Nephron (organoid): ENCODE measurements at regions not wholly inside any gene's neighbourhood (a gene's known extent, or its start where the extent isn't known, plus 50 kb on each side); places are given as distances from the start of the nearest gene placed in this dataset.

Experiments used
- H3K27ac Mint-ChIP-seq, 3 experiments: 2 replicates each; pipeline ENCODE4 v1.8.0; 2020; ENCODE audit warnings: mixed read lengths in 3 of 3, mild to moderate bottlenecking in 2 of 3, moderate library complexity in 1 of 3
- H3K27me3 Mint-ChIP-seq: 2 replicates; pipeline ENCODE4 v1.8.0; 2021; ENCODE audit warnings: low read depth, mild to moderate bottlenecking, moderate library complexity, mixed read lengths
- H3K36me3 Mint-ChIP-seq: 2 replicates; pipeline ENCODE4 v1.8.0; 2020; ENCODE audit warnings: low read depth, mixed read lengths
- H3K4me1 Mint-ChIP-seq: 2 replicates; pipeline ENCODE4 v1.8.0; 2020; ENCODE audit warnings: mixed read lengths
- H3K4me3 Mint-ChIP-seq, 3 experiments: 2 replicates each; pipeline ENCODE4 v1.8.0; 2020; ENCODE audit warnings: mild to moderate bottlenecking in 3 of 3, mixed read lengths in 3 of 3, moderate library complexity in 2 of 3
- H3K9me3 Mint-ChIP-seq: 2 replicates; pipeline ENCODE4 v1.8.0; 2020; ENCODE audit warnings: mixed read lengths
- CTCF ChIP-seq, 3 experiments: fragments of 200-600 bp; sonication (generic); IDR thresholded peaks; one replicate each; pipeline ENCODE4 v1.5.0; 2021; ENCODE audit warnings: antibody characterized with exemption in 3 of 3; ENCODE audit not compliant: unreplicated experiment in 3 of 3

GRCh38 chr1:114262337-114262736 is 108.7 kb upstream of the SYT6 start:
- H3K4me3 Mint-ChIP-seq = no peak overlapping the region
- peaks cover under 1% of the 10 kb centered on the region for H3K9me3 Mint-ChIP-seq
- H3K4me1 Mint-ChIP-seq = no peaks in the 10 kb centered on the region
- H3K36me3 Mint-ChIP-seq = no peaks in the 10 kb centered on the region
- TF ChIP-seq CTCF (IDR thresholded peaks at IDR 0.05; ENCODE audit: unreplicated experiment in 3 of 3) = no peak
- no peaks in the 10 kb centered on the region for H3K27me3 Mint-ChIP-seq
- no peak overlapping the region for H3K27ac Mint-ChIP-seq

- no peak for TF ChIP-seq CTCF (IDR thresholded peaks at IDR 0.05; ENCODE audit: unreplicated experiment in 3 of 3)
- Mint-ChIP-seq H3K36me3 (no peaks in the 10 kb centered on the region), H3K4me3 (no peak overlapping the region), H3K4me1 (no peaks in the 10 kb centered on the region), H3K27ac (no peak overlapping the region), H3K9me3 (peaks cover 9% of the 10 kb centered on the region), H3K27me3 (no peaks in the 10 kb centered on the region)
Observed at GRCh38 chr1:114260805-114261484, 107.3 kb upstream of the SYT6 start.

GRCh38 chr1:114259511-114260160 is 106.0 kb upstream of the SYT6 start:
- H3K4me3 Mint-ChIP-seq = no peak overlapping the region
- H3K9me3 Mint-ChIP-seq = peaks cover 13% of the 10 kb centered on the region
- no peaks in the 10 kb centered on the region for H3K27me3 Mint-ChIP-seq
- H3K36me3 Mint-ChIP-seq = no peaks in the 10 kb centered on the region
- TF ChIP-seq CTCF (IDR thresholded peaks at IDR 0.05; ENCODE audit: unreplicated experiment in 3 of 3) = no peak
- no peak overlapping the region for H3K27ac Mint-ChIP-seq
- H3K4me1 Mint-ChIP-seq = no peaks in the 10 kb centered on the region

GRCh38 chr1:114258633-114259032 is 105.0 kb upstream of the SYT6 start:
- Mint-ChIP-seq H3K4me3 (no peak overlapping the region), H3K36me3 (no peaks in the 10 kb centered on the region), H3K27ac (no peak overlapping the region), H3K9me3 (peaks cover 19% of the 10 kb centered on the region), H3K27me3 (no peaks in the 10 kb centered on the region), H3K4me1 (no peaks in the 10 kb centered on the region)
- no peak for TF ChIP-seq CTCF (IDR thresholded peaks at IDR 0.05; ENCODE audit: unreplicated experiment in 3 of 3)

GRCh38 chr1:114258074-114258473 is 104.4 kb upstream of the SYT6 start:
- Mint-ChIP-seq H3K27ac (no peak overlapping the region), H3K27me3 (no peaks in the 10 kb centered on the region), H3K4me3 (no peak overlapping the region), H3K9me3 (peaks cover 19% of the 10 kb centered on the region), H3K4me1 (no peaks in the 10 kb centered on the region), H3K36me3 (no peaks in the 10 kb centered on the region)
- TF ChIP-seq CTCF (IDR thresholded peaks at IDR 0.05; ENCODE audit: unreplicated experiment in 3 of 3) = no peak

- Mint-ChIP-seq H3K9me3 (peaks cover 19% of the 10 kb centered on the region), H3K27ac (no peak overlapping the region), H3K4me1 (no peaks in the 10 kb centered on the region), H3K4me3 (no peak overlapping the region), H3K27me3 (no peaks in the 10 kb centered on the region), H3K36me3 (no peaks in the 10 kb centered on the region)
- TF ChIP-seq CTCF (IDR thresholded peaks at IDR 0.05; ENCODE audit: unreplicated experiment in 3 of 3) = no peak
Observed at GRCh38 chr1:114257554-114257953, 103.9 kb upstream of the SYT6 start.
